IMR-90 (cell line): ENCODE measurements at regions not wholly inside any gene's neighbourhood (a gene's known extent, or its start where the extent isn't known, plus 50 kb on each side); places are given as distances from the start of the nearest gene placed in this dataset.

Source experiments
- ATAC-seq: fragments of 200-7000 bp; cut with Tn5 transposase; 2 replicates; pipeline ENCODE4 v1.9.1; 2020; ENCODE audit warnings: low read depth, mild to moderate bottlenecking, moderate library complexity
- BruUV-seq: library from RNA; stranded (reverse); fragments of 400-500 nt; replicated peaks from 2 replicates; lab custom pipeline; 2021; lab: Mats Ljungman, UMichigan
- CTCF ChIA-PET: fragments of 300-600 bp; formaldehyde crosslinking; extraction: SDS; loops from one replicate; lab custom pipeline; 2021; ENCODE audit warnings: antibody characterized with exemption; lab: Yijun Ruan, JAX
- POLR2A ChIA-PET: fragments of 300-600 bp; sonication (Branson Sonifier 250); formaldehyde crosslinking; loops from one replicate; lab custom pipeline; 2022; ENCODE audit warnings: antibody characterized with exemption; ENCODE audit not compliant: unreplicated experiment; lab: Charles Lee
- DNase-seq: peaks from one replicate; pipeline ENCODE4 v3.0.0; 2013
- H2AFZ ChIP-seq: replicated peaks from 2 replicates; pipeline ENCODE3; 2013; ENCODE audit warnings: low read length, mild to moderate bottlenecking; ENCODE audit not compliant: poor library complexity
- H2AK5ac ChIP-seq: 2 replicates; pipeline ENCODE4 v1.6.1; 2013; ENCODE audit warnings: low read depth, low read length, inconsistent platforms
- H2AK9ac ChIP-seq: replicated peaks from 2 replicates; pipeline ENCODE3; 2013; ENCODE audit warnings: mild to moderate bottlenecking, low read depth, low read length, moderate library complexity; ENCODE audit not compliant: poor library complexity
- H2BK120ac ChIP-seq: 2 replicates; pipeline ENCODE4 v1.6.1; 2013; ENCODE audit warnings: low read depth, low read length, inconsistent platforms
- H2BK15ac ChIP-seq: 3 replicates; pipeline ENCODE4 v1.6.1; 2013; ENCODE audit warnings: low read depth, low read length, inconsistent platforms
- H2BK20ac ChIP-seq: 2 replicates; pipeline ENCODE4 v1.6.1; 2013; ENCODE audit warnings: low read depth, mild to moderate bottlenecking, inconsistent platforms, low read length, moderate library complexity
- H2BK5ac ChIP-seq: 2 replicates; pipeline ENCODE4 v1.6.1; 2013; ENCODE audit warnings: mild to moderate bottlenecking, low read depth, low read length, inconsistent platforms; ENCODE audit not compliant: poor library complexity, severe bottlenecking
- H3K14ac ChIP-seq: replicated peaks from 2 replicates; pipeline ENCODE4 v1.6.1; 2013; ENCODE audit warnings: low read depth, low read length, inconsistent platforms
- H3K18ac ChIP-seq: 2 replicates; pipeline ENCODE4 v1.6.1; 2013; ENCODE audit warnings: low read depth, low read length, control low read depth
- H3K23ac ChIP-seq: 2 replicates; pipeline ENCODE4 v1.6.1; 2013; ENCODE audit warnings: low read depth, low read length, inconsistent platforms
- H3K27ac ChIP-seq: 2 replicates; pipeline ENCODE4 v1.5.1; 2013; ENCODE audit warnings: mild to moderate bottlenecking, control low read depth, low read length; ENCODE audit not compliant: insufficient read depth
- H3K27me3 ChIP-seq: 2 replicates; pipeline ENCODE4 v1.6.1; 2013; ENCODE audit warnings: low read length; ENCODE audit not compliant: control insufficient read depth, insufficient read depth
- H3K36me3 ChIP-seq: 2 replicates; pipeline ENCODE4 v1.6.1; 2013; ENCODE audit warnings: low read length, mixed read lengths; ENCODE audit not compliant: control insufficient read depth, insufficient read depth
- H3K4ac ChIP-seq: 2 replicates; pipeline ENCODE4 v1.6.1; 2013; ENCODE audit warnings: low read depth, low read length, inconsistent platforms
- H3K4me1 ChIP-seq: 2 replicates; pipeline ENCODE4 v1.6.1; 2013; ENCODE audit warnings: low read length, mixed read lengths; ENCODE audit not compliant: control insufficient read depth, insufficient read depth
- H3K4me2 ChIP-seq: 2 replicates; pipeline ENCODE4 v1.6.1; 2013; ENCODE audit warnings: low read depth, mild to moderate bottlenecking, control low read depth, low read length, moderate library complexity
- H3K4me3 ChIP-seq: 2 replicates; pipeline ENCODE4 v1.5.1; 2013; ENCODE audit warnings: low read depth, mild to moderate bottlenecking, control low read depth, low read length, moderate library complexity; ENCODE audit not compliant: insufficient read depth
- H3K56ac ChIP-seq: 2 replicates; pipeline ENCODE4 v1.6.1; 2013; ENCODE audit warnings: low read length, inconsistent platforms; ENCODE audit not compliant: insufficient read depth; ENCODE audit errors: extremely low read depth
- H3K79me1 ChIP-seq, 2 experiments: 2 replicates each; pipeline ENCODE4 v1.6.1; 2013; ENCODE audit warnings: low read length in 2 of 2, inconsistent platforms in 1 of 2, low read depth in 1 of 2
- H3K9ac ChIP-seq: 2 replicates; pipeline ENCODE4 v1.6.1; 2013; ENCODE audit warnings: low read depth, low read length, control low read depth
- H3K9me1 ChIP-seq: 2 replicates; pipeline ENCODE4 v1.6.1; 2013; ENCODE audit warnings: low read length, inconsistent platforms; ENCODE audit not compliant: insufficient read depth
- H3K9me3 ChIP-seq: 2 replicates; pipeline ENCODE4 v1.6.1; 2013; ENCODE audit warnings: low read length; ENCODE audit not compliant: control insufficient read depth, insufficient read depth
- H4K20me1 ChIP-seq: 2 replicates; pipeline ENCODE4 v1.6.1; 2013; ENCODE audit warnings: low read length, inconsistent platforms; ENCODE audit not compliant: insufficient read depth
- H4K5ac ChIP-seq: 2 replicates; pipeline ENCODE4 v1.6.1; 2013; ENCODE audit warnings: mild to moderate bottlenecking, low read depth, low read length, control low read depth
- H4K8ac ChIP-seq, 2 experiments: 2 replicates each; pipeline ENCODE4 v1.6.1; 2013; ENCODE audit warnings: low read depth in 2 of 2, low read length in 2 of 2, control low read depth in 1 of 2, inconsistent platforms in 1 of 2
- H4K91ac ChIP-seq: 2 replicates; pipeline ENCODE4 v1.6.1; 2013; ENCODE audit warnings: low read depth, low read length, inconsistent platforms; ENCODE audit not compliant: insufficient read depth
- CHD1 ChIP-seq: IDR thresholded peaks from 2 replicates; pipeline ENCODE4 v1.6.1; 2012; ENCODE audit warnings: low read depth, low read length, improper control_type of control experiment
- MAZ ChIP-seq: IDR thresholded peaks from 2 replicates; pipeline ENCODE4 v1.6.1; 2012; ENCODE audit warnings: low read depth, mild to moderate bottlenecking, low read length, improper control_type of control experiment, moderate library complexity, borderline replicate concordance
- MXI1 ChIP-seq: IDR thresholded peaks from 2 replicates; pipeline ENCODE4 v1.6.1; 2012; ENCODE audit warnings: low read depth, mild to moderate bottlenecking, low read length, moderate library complexity, borderline replicate concordance
- NFE2L2 ChIP-seq: fragments of 150-350 bp; IDR thresholded peaks from 2 replicates; pipeline ENCODE4 v1.6.1; 2016; ENCODE audit warnings: low read depth, mild to moderate bottlenecking, low read length
- POLR2A ChIP-seq: IDR thresholded peaks from 2 replicates; pipeline ENCODE4 v1.6.1; 2012; ENCODE audit warnings: mild to moderate bottlenecking, low read depth, low read length
- SMC3 ChIP-seq: fragments of 150-350 bp; IDR thresholded peaks from 2 replicates; pipeline ENCODE4 v1.6.1; 2016; ENCODE audit warnings: low read depth, mild to moderate bottlenecking, antibody characterized with exemption, low read length, moderate library complexity
- WGBS, 2 experiments: methylation state at CpG; one replicate each; pipeline versions ENCODE4 v1.1.5 to v1.1.7; 2013; ENCODE audit warnings: missing lambda C conversion rate in 2 of 2; ENCODE audit not compliant: insufficient read length in 1 of 2; ENCODE audit errors: extremely low coverage in 2 of 2; 5-methylcytosine and 5-hydroxymethylcytosine counted together
- dilution Hi-C: fragments of 300-500 bp; cut with HindIII; formaldehyde crosslinking; loops from one replicate; pipeline ENCODE4 v1.14.3; 2018; ENCODE audit warnings: low sequenced_read_pairs; ENCODE audit not compliant: unreplicated experiment
- in situ Hi-C: fragments of 300-500 bp; cut with MboI; formaldehyde crosslinking; loops from 3 replicates; pipeline ENCODE4 v1.14.3; 2019; ENCODE audit warnings: low sequenced_read_pairs, inconsistent platforms, mixed read lengths
- intact Hi-C: fragments of 100-400 bp; cut with micrococcal nuclease; formaldehyde crosslinking; loops from 2 replicates; pipeline ENCODE4 v1.10.0; 2022
- TF ChIP-seq, protein P1 (sequence below): fragments of 150-350 bp; IDR thresholded peaks from 2 replicates; pipeline ENCODE4 v1.6.1; 2017; ENCODE audit warnings: mild to moderate bottlenecking, antibody characterized with exemption, low read length, low read depth
- TF ChIP-seq, protein P2 (sequence below): fragments of 150-350 bp; IDR thresholded peaks from 2 replicates; pipeline ENCODE4 v1.6.1; 2016; ENCODE audit warnings: low read depth, mild to moderate bottlenecking, low read length, moderate library complexity, borderline replicate concordance

DNA sequence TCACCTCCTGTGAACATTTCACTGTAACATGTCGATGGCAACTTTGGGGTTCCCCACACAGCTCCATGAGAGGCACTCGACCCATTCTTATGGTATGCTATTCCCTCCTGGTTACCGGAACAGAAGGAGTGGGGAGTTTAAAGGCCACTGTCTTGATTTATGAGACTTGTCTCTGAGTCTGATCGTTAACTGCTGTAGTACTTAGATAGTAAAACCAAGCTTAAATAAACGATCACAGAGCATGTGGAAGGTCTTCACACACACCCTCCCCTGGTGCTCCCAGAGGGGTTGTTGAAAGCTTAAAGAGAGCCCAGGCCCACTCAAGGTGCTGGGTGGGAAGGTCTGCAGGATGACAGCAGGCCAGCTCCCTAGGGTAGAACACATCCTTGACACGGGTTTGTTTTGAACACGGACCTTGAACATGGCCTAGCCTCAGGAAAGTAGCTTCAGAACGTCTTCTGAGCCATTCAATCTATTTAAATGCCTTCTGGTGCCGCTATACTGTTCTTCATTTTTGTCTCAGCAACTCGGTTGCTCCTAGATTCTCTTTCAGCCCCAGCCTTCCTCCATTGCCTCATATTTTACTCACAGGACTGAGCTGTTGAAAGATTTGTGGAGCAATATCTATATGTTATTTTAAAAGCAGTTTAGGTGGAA lies 335.3 kb downstream of the FGFR2 start:
- Histone ChIP-seq H3K18ac (no peak overlapping the region), H3K56ac (no peak overlapping the region), H3K4ac (no peak overlapping the region), H2BK120ac (no peak overlapping the region), H2BK5ac (no peak overlapping the region), H3K4me1 (no peaks in the 10 kb centered on the region), H3K9me3 (peaks cover 23% of the 10 kb centered on the region; the same call in 1 of the 2 replicates), H3K36me3 (no peaks in the 10 kb centered on the region), H3K4me3 (no peak overlapping the region), H2AK5ac (no peak overlapping the region), H2AK9ac (no peak overlapping the region), H3K14ac (no peak overlapping the region), H2BK15ac (no peak overlapping the region), H3K27me3 (no peaks in the 10 kb centered on the region), H3K9me1 (no peaks in the 10 kb centered on the region), H4K20me1 (no peaks in the 10 kb centered on the region), H4K91ac (no peak overlapping the region), H3K4me2 (no peak overlapping the region), H4K5ac (no peak overlapping the region), H3K79me1 (no peaks in the 10 kb centered on the region), H3K27ac (no peak overlapping the region), H3K23ac (no peak overlapping the region), H4K8ac (no peak overlapping the region), H2AFZ (no peak overlapping the region), H3K9ac (no peak overlapping the region), H2BK20ac (no peak overlapping the region)
- 16% methylated on average over 3 of the region's 10 CpGs; no CpG with 5 or more reads in 1 of the 2 experiments for WGBS, 2 experiments
- DNase-seq, result no peak
- BruUV-seq, result no TSS peak
- POLR2A ChIA-PET, result no interaction called here
- CTCF ChIA-PET, result no interaction called here
- in situ Hi-C loops (no loop called here), intact Hi-C loops (no loop called here), dilution Hi-C loops (no loop called here)
- ATAC-seq, result no peak
- TF ChIP-seq CHD1, result no peak
- TF ChIP-seq SMC3, result no peak
- TF ChIP-seq, protein P1, sequence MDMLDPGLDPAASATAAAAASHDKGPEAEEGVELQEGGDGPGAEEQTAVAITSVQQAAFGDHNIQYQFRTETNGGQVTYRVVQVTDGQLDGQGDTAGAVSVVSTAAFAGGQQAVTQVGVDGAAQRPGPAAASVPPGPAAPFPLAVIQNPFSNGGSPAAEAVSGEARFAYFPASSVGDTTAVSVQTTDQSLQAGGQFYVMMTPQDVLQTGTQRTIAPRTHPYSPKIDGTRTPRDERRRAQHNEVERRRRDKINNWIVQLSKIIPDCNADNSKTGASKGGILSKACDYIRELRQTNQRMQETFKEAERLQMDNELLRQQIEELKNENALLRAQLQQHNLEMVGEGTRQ, result no peak
- TF ChIP-seq NFE2L2, result no peak
- no peak for TF ChIP-seq MAZ
- no peak for TF ChIP-seq MXI1
- TF ChIP-seq, protein P2, sequence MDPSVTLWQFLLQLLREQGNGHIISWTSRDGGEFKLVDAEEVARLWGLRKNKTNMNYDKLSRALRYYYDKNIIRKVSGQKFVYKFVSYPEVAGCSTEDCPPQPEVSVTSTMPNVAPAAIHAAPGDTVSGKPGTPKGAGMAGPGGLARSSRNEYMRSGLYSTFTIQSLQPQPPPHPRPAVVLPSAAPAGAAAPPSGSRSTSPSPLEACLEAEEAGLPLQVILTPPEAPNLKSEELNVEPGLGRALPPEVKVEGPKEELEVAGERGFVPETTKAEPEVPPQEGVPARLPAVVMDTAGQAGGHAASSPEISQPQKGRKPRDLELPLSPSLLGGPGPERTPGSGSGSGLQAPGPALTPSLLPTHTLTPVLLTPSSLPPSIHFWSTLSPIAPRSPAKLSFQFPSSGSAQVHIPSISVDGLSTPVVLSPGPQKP, result no peak
- TF ChIP-seq POLR2A, result no peak
